Renal cortical epithelial cell (primary cell): ENCODE measurements at regions not wholly inside any gene's neighbourhood (a gene's known extent, or its start where the extent isn't known, plus 50 kb on each side); places are given as distances from the start of the nearest gene placed in this dataset.
"Not testable (repeated sequence)": the region's sequence is repeated elsewhere in the genome, so short reads cannot be mapped to it uniquely, and the experiment has no call there.

ENCODE experiments used
- DNase-seq: peaks from one replicate; pipeline ENCODE4 v3.0.0-alpha.2; 2011; ENCODE audit warnings: low read depth

- DNase-seq: no peak
Observed at GRCh38 chr11:33463059-33463458, 205.9 kb downstream of the HIPK3 start.

GRCh38 chr11:33461369-33462125 is 204.4 kb downstream of the HIPK3 start:
- no peak for DNase-seq

GRCh38 chr11:33457948-33458347 is 200.8 kb downstream of the HIPK3 start:
- DNase-seq: no peak

DNA sequence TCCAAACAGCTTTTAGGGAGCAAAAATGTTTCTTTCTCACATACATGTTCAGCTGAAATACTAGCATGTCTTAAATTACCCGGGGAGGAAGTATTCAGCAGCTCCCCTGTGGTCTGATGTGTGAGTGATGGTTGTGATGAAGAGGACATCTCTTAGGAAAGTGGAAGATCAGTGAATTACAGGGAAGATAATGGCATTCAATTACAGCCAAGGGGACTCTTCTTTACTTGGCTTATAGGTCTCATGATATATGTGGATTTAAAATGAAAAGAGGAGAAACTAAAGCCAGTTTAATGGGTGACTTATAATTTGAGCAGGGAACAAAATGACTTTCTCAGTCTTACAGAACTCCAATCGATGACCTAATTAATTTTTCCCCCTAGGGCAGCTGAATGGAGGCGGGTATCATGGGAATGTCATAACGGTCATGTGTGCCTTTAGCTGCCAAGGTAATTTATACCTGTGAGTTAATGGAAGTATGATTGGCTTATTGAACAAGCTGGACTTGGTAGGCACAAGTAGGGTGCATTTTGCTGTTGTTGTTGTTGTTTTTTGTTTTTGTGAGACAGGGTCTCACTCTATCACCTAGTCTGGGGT is 198.8 kb downstream of the HIPK3 start:
- no peak for DNase-seq

DNA sequence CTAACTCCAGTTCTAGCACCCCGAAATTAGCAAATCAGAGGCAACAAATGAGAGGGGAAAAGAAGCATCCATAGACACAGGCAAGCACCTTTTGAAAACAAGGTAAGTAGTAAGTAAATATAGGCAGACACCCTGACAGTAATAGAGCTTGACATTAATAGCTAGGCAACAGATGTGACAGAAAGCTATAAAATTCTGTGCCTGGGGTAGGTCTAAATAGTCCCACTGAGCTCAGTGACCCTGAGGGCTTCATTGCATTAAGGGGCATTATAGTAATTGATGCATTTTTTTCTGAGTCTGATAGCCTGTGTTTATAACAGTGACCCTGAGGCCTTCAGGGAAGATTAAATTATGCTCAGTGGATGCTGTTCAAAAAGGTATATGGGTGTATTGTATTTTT is 197.1 kb downstream of the HIPK3 start:
- DNase-seq: no peak

GRCh38 chr11:33452836-33453624 is 195.8 kb downstream of the HIPK3 start:
- peak; percentile 59 for DNase-seq

DNA sequence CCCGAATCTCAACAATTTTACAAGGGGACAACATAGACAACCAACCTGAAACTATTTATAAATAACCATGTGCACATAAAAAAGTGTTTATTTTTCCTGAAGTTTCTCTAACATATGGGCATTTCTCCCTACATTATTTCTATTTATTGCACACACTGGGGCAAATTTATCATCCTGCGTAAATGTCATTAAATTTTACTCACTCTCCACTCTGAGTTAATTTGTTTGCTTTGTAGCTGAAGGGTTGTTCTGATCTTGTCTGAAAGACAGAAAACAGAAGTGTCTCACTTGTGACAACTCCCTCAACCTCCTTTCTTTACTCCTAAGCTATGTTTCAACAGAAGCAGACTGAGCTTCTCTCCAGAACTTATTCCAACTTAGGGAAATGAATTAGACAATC is 194.2 kb downstream of the HIPK3 start:
- DNase-seq: no peak

DNA sequence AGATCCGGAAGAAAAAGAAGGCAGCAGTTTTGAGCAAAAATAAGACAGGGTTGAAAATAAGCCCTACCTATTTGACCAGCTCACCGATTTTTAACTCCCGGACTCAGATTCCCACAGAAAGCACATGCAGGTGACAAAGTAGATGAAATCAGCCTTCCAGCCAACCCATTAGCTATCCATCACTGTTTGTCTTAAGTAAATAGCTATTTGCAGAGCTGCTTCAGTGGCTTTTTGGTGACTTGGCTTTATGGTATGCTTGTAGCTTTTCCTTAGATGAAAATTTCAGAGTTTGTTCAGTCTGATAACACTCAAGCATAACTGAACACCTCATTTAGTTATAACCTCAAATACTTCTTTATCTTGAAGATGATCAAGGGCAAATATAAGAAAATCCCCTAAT is 192.6 kb downstream of the HIPK3 start:
- peak; percentile 50 for DNase-seq

- no peak for DNase-seq
Observed at GRCh38 chr11:33448461-33449130, 191.4 kb downstream of the HIPK3 start.

GRCh38 chr11:33445761-33446161 is 188.6 kb downstream of the HIPK3 start:
- no peak for DNase-seq

- no peak for DNase-seq
Observed at GRCh38 chr11:33444835-33445594, 187.8 kb downstream of the HIPK3 start.

DNA sequence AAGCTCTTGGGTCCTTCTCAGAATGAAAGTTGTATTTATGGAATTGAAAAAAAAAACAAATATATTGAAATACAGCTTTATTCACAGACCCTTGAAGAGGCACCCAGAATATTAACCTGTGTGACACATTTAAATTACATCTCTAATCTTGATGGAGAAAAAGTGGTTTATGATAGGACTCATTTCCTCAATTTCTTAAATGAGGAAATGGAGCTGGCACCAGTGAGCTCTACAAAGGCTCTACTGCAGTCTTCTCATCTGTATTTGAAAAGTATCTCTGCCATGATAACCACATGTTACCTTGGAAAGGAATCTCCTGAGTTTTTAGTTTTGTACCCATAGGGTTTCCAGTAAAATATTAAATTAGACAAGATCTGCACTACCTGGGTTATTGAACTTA is 186.5 kb downstream of the HIPK3 start:
- DNase-seq: no peak

GRCh38 chr11:33438301-33438700 is 181.1 kb downstream of the HIPK3 start:
- DNase-seq: no peak

GRCh38 chr11:33437529-33437928 is 180.3 kb downstream of the HIPK3 start:
- DNase-seq: no peak

GRCh38 chr11:33435216-33435615 is 178.0 kb downstream of the HIPK3 start:
- DNase-seq: no peak

GRCh38 chr11:33434294-33434693 is 177.1 kb downstream of the HIPK3 start:
- no peak for DNase-seq

GRCh38 chr11:33428435-33428834 is 171.3 kb downstream of the HIPK3 start:
- DNase-seq: not testable (repeated sequence)

- DNase-seq: no peak
Observed at GRCh38 chr11:33420959-33421566, 163.9 kb downstream of the HIPK3 start.

DNA sequence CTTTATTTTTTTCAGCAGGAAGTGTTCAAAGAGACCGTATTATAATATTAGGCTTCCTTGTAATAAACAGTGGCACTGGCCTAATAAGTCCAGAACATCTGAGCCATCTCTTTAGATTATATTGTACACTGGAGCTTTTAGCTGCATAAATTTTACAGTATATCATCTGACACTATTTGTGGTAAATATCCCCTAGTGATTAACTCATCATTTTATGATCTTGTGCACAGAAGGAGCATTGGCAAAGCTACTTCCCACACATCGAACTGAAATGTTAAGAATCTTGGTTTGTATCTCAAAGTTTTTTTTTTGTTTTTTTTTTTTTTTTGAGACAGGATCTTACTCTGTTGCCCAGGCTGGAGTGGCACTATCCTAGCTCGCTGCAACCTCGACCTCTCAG is 162.7 kb downstream of the HIPK3 start:
- no peak for DNase-seq

DNA sequence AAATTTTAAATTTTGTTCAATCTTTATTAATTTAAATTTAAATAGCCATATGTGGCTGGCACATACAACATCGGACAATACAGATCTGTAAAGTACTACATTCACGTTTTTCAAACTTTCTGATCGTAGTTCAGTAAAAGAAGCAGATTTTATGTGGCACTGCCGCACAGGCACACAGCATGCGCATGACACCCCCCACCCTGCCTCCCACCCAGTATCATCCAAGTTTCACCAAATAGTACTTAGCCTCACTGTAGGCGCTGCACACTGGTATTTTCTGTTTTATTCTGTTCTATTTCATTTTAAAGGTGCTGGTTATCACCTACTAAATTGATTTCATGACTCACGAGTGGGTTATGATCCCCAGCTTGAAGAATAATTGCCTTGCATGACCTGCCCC is 159.9 kb downstream of the HIPK3 start:
- no peak for DNase-seq

DNA sequence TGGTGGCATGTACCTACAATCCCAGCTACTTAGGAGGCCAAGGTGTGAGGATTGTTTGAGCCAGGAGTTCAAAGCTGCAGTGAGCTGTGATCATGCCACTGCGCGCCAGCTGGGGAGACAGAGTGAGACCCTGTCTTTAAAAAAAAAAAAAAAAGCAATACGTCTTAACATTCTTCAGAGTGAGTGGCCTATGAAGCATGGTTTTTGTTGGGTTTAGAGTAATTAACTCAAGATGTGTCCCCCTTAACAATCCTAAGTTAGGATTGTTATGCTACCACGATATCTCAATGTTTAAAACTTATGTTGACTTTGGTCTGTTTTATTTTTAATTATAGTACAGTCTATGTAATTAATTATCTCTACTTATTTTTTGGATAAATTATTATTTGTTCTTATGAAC is 156.1 kb downstream of the HIPK3 start:
- DNase-seq: no peak
